ENCODE measurements at regions not wholly inside any gene's neighbourhood (a gene's known extent, or its start where the extent isn't known, plus 50 kb on each side); places are given as distances from the start of the nearest gene placed in this dataset.

DNA sequence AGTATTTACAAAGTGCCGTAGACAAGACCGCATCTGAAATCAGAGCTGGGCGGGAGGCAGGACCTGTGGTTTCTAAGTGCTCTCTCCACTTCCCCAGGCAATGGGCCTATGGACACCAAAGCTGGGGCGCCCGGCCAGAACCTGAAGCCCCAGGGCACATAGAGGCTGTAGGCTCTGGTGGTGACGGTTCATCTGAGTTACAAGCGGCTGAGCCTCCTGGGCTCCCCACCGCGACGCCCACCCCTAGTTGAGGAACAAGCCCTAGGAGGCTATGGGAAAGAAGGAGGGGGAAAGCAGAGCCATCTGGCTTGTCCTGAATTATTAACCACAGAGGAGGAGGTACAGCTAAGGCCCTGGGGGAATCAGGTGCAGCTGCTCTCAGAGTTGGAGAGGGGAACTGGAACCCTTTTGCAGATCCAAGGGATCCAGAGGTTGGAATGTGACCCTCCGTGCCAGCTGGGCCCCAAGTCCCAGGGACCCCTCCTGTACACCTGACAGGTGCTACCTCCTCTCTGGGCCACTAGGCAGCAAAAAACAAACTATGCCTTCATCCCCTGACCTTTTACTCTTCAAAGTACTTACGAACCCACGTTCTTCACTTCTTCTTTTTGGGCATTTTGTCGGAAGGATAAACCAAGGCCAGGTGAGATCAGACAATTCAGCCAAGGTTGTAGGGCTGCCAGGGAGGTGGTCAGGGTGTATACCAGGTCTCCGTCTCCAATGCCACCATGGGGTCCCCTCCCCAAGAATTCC, 77.2 kb downstream of the ARL6IP4 start:
- no peaks in the 10 kb centered on the region for H3K9me3 ChIP-seq (replicated peaks; ENCODE audit: control insufficient read depth, insufficient read depth, low read length)
- TF ChIP-seq FOS (IDR thresholded peaks at IDR 0.05; ENCODE audit: borderline replicate concordance, insufficient read depth, low read length) (no peak), POLR2A (IDR thresholded peaks at IDR 0.05; ENCODE audit: low read depth, low read length) (no peak), JUN (IDR thresholded peaks at IDR 0.05; ENCODE audit: borderline replicate concordance, insufficient read depth, insufficient read length, low read depth) (no peak), MYC (IDR thresholded peaks at IDR 0.05; ENCODE audit: low read depth, low read length) (no peak), POLR2AphosphoS5 (IDR thresholded peaks at IDR 0.05; ENCODE audit: insufficient read depth, low read depth, low read length) (no peak), GATA2 (IDR thresholded peaks at IDR 0.05; ENCODE audit: insufficient read depth, insufficient read length, low read depth, low read length) (no peak), EZH2 (IDR thresholded peaks at IDR 0.05; ENCODE audit: borderline replicate concordance, low read depth, low read length, severe bottlenecking) (no peak)
- TF ChIP-seq, protein P1, sequence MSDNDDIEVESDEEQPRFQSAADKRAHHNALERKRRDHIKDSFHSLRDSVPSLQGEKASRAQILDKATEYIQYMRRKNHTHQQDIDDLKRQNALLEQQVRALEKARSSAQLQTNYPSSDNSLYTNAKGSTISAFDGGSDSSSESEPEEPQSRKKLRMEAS (IDR thresholded peaks at IDR 0.05; ENCODE audit: insufficient read depth, insufficient read length): no peak
- TF ChIP-seq, protein P2, sequence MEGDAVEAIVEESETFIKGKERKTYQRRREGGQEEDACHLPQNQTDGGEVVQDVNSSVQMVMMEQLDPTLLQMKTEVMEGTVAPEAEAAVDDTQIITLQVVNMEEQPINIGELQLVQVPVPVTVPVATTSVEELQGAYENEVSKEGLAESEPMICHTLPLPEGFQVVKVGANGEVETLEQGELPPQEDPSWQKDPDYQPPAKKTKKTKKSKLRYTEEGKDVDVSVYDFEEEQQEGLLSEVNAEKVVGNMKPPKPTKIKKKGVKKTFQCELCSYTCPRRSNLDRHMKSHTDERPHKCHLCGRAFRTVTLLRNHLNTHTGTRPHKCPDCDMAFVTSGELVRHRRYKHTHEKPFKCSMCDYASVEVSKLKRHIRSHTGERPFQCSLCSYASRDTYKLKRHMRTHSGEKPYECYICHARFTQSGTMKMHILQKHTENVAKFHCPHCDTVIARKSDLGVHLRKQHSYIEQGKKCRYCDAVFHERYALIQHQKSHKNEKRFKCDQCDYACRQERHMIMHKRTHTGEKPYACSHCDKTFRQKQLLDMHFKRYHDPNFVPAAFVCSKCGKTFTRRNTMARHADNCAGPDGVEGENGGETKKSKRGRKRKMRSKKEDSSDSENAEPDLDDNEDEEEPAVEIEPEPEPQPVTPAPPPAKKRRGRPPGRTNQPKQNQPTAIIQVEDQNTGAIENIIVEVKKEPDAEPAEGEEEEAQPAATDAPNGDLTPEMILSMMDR (IDR thresholded peaks at IDR 0.05; ENCODE audit: extremely low read depth in 1 of 2, insufficient read depth in 1 of 2, low read depth in 1 of 2, low read length in 2 of 2): no peak
- no peak overlapping the region for H3K9ac ChIP-seq (replicated peaks; ENCODE audit: extremely low read depth, insufficient read depth, low read length)
- H3K9me1 ChIP-seq (replicated peaks; ENCODE audit: control insufficient read depth, extremely low read depth, insufficient read depth, low read length): no peaks in the 10 kb centered on the region
- ChIA-PET POLR2A (no interaction called here), CTCF (interaction anchor here (1.0 to 2.7 kb wide), 2 partner anchors 9 to 14 kb away, joined by 3 to 20 read pairs; no protein-coding TSS in a partner anchor)
- intact Hi-C loops (cut with micrococcal nuclease) (no loop called here), dilution Hi-C loops (cut with MboI; ENCODE audit: extremely low pct_ligation_motif_present, low sequenced_read_pairs) (no loop called here)
- H3K79me2 ChIP-seq (ENCODE audit: control insufficient read depth, insufficient read depth, low read length): no peaks in the 10 kb centered on the region
- no peak overlapping the region for H2AFZ ChIP-seq (ENCODE audit: low read depth, low read length)
- no TSS peak for BruUV-seq (replicated peaks)
- peaks cover 1% of the 10 kb centered on the region for H3K4me1 ChIP-seq (ENCODE audit: control insufficient read depth, extremely low read depth, insufficient read depth, low read length)
- no peaks in the 10 kb centered on the region for H4K20me1 ChIP-seq (replicated peaks; ENCODE audit: control insufficient read depth, extremely low read depth, insufficient read depth, low read length)
- H3K4me2 ChIP-seq (ENCODE audit: insufficient read depth, low read length): no peak overlapping the region
- DNase-seq (ENCODE audit: low read depth, low spot score) (no peak), FAIRE-seq (no peak)
- H3K4me3 ChIP-seq (replicated peaks in 1 of 3; ENCODE audit: insufficient read depth in 1 of 3, low read depth in 1 of 3, low read length in 3 of 3): no peak overlapping the region
- no peaks in the 10 kb centered on the region for H3K27me3 ChIP-seq (ENCODE audit: control insufficient read depth in 2 of 2, insufficient read depth in 2 of 2, low read length in 2 of 2)
- no peaks in the 10 kb centered on the region for H3K36me3 ChIP-seq (ENCODE audit: control insufficient read depth in 2 of 2, extremely low read depth in 1 of 2, insufficient read depth in 2 of 2, low read length in 2 of 2)
- no peak overlapping the region for H3K27ac ChIP-seq (ENCODE audit: insufficient read depth, low read depth, low read length)

Measured in endothelial cell of umbilical vein (primary cell).